Dermis microvascular lymphatic vessel endothelial cell (primary cell): ENCODE measurements at regions not wholly inside any gene's neighbourhood (a gene's known extent, or its start where the extent isn't known, plus 50 kb on each side); places are given as distances from the start of the nearest gene placed in this dataset.
"Not testable (repeated sequence)": the region's sequence is repeated elsewhere in the genome, so short reads cannot be mapped to it uniquely, and the experiment has no call there.

ENCODE experiments used
- DNase-seq, 2 donors: peaks; one replicate each; pipeline versions ENCODE4 v3.0.0 to v3.0.0-alpha.2; 2010; ENCODE audit warnings: low read depth in 2 of 2

DNA sequence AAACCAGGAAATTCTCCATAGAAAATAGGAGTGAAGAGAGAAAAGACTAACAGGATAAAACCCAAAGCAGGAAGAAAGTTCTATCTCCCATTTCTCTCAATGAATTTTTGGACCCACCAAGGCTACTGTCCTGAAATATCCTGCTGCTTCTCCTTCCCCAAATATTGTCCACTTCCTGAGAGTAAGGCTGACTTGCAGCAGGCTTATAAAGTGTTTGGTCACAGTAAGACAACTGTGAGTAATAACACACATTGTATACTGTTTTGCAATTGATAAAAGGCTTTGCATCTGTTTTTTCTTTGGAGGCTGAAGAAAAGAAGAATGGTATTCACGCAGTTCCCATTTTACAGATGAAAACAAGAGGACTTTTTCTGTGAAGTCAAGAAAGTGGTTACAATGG lies 52.8 kb downstream of the FOXD4L6 start:
- not testable (repeated sequence) for DNase-seq

DNA sequence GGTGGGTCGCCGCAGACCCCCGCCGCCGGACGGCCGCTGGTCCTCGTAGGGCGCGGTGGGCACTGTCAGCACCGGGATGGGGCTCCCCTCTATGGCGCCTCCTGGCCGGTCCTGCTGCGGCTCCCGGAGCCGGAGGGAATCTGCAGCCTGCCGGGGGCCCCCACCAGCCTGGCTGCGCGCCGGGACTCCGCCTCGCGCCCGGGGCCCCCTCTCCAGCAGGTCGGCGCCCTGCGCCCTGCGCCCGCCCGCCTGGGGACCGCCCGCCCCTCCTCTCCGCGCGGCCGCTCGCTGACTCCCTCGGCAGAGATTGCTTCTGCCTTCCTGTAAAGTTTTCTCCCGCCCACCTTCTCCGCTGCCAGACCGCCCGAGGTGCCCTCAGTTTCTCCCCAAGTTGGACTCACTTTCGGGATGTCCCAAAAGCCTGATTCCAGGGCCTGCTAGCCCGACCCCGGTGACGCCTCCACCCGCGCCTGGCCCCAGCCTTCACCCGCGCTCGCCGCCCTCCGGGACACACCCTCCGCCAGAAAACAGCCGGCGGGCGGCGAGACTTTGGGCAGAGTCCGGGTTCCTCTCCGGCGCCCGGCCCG lies 54.0 kb downstream of the FOXD4L6 start:
- DNase-seq: peak in 1 of 2 donors; percentile 38

DNA sequence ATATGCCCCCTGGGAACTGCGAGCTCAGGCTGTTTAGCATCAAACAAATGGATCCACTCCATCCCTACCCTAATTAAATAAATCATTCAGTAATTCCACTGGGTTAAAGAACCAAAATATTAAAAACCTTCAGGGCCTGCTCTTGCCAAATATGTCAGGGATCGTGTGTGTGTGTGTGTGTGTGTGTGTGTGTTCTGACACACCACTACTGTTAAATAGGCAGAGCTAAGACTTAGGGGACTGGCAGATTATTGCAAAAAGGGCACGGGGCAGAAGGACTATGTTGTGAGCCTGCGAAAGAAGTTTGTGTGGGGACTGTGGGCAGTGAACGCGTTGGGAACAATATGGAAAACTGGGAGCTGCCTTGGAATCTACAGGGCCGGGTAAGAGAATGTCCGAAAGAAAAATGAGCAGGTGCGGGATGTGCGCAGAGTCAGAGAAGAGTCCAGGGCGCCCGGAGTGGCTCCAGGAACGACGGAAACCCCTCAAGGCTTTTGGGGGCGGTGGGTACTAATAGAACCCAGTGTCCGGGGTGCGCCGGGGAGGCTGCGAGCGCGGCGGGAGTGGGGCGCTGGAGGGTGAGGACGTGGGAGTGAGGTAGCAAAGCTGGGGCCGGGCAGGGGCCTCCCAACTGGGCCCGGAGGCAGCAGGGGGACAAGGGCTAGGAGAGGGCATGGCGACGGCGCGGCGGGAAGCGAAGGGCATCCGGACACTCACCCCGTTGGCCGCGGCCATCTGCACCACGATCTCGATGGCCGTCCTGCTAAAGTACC lies 54.8 kb downstream of the FOXD4L6 start:
- DNase-seq: peak in 1 of 2 donors; percentile 9

DNA sequence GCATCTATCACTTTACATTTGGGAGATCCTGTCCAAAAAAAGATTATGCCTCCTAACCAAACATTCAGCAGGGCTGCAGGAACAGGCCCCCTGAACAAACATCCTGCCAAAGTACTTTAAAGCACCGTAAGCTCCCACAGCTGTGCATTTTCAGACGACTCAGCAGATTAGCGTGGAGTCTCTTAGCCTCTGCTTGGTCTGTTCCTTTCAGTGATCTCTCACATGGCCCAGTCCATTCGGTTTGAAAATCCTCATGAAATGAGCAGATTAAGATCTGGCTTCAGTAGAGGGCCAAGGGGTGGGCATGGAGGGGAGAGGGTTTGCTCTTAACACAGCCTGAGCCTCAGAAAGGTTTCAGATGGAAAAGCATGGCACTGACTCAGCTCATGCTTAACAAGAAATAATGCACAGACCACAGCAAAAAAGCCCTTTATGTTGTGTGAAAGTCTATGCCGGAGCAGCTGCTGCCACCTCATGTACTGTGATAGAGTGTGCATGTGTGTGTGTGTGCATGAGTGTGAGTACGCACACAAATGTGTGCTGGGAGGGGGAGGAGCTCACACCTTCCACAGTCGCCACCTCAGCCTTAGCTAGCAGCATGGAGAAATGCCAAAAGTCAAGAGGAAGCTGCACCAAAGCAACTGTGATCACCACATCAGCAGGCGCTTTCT lies 64.2 kb downstream of the FOXD4L6 start:
- peak; percentile 29 to 65 for DNase-seq

DNA sequence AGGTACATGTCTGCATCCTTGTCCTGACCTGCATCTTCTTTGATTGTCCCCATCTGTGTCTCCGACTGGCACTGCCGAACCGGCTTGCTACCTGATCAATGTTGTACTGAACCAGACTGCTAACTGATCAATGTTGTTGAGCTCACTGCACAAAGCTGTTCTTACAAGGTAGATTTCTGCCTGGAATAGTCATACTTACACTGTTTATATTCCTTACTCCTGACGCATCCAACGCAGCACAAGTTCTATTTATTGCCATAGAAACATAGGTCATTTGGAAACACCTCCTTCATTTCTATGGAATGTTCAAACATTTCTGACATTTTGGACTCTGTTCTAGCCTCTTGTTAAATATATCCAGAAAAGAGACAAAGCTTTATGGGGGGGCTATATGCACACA lies 65.2 kb downstream of the FOXD4L6 start:
- DNase-seq: not testable (repeated sequence)

DNA sequence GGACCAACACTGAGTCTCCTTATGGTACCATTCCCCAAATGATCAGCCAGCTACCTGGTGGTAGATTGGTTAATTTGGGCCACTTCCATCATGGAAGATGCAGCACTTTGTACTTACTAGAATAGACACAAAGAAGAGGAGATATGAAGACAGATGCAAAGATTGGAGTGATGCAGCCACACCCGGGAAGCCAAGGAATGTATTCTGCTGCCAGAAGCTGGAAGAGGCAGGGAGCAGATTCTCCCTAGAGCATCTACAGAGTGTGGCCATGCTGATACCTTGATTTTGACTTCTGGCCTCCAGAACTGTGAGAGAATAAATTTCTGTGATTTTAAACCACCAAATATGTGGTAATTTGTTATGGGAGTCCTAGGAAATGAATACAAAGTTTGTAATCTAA lies 68.9 kb downstream of the FOXD4L6 start:
- not testable (repeated sequence) for DNase-seq

DNA sequence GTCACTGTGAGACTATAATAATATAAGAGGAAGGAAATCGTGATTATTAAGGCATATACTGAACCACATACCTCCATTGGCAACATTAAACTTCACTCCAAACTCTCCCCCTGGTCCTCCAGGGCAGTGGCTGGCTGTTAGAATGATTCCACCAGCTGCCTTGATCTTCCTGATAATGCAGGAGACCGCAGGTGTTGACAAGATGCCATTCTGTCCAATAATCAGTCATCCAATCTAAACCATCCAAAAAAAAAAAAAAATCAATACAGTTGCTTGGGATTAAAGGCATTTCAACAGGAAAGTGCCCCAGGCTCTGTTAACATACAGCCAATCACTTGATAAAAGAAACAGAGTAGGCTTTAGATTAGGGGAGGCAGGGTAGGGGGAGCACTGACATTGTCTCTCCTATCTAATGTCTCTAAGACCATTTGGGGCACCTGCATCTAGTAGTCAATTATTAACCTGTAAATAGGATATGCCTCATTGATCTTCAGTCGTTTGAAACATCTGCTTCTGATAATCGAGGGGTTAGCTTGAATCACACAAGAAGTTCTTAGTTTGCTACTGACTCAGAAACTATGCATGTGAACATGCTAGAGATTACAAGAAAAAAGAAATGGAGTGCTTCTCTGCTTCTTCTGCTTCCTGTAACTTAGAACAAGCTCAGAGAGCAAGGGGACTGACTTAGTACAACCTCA lies 74.7 kb downstream of the FOXD4L6 start:
- DNase-seq: not testable (repeated sequence)

DNA sequence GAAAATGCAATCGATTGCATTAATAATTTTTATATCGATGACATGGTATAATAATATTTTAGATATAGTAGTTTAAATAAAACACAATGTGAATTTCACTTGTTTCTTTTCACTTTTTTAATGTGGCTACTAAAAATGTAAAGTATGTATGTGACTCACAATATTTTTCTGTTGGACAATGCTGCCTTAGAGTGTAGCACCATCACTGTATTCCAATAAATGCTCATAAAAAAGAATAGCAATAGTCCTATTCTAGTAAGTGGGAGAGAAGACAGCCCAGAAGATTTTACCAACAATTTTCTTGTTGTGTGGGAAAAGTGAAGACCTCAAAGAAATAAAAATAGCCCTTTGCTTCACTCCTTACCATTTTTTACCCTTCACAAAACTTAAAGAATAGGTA lies 79.8 kb downstream of the FOXD4L6 start:
- DNase-seq: not testable (repeated sequence)

DNA sequence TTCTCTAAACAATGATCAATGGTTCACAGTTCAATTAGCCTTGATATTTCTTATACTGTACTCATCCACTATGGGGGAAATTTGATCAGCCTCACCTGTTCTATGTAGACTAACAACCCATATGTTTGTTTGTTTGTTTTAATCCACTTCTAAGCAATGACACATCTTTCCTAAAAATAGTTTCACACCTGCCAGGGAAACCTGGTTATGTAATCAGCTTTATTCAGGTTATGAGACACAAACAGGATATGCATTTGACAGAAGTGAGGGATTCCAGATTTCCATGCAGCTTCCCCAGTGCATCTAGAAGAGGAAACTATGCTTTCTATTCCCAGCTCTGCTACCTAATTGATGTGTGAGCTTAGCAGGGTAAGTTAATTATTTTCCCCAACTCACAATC lies 80.7 kb downstream of the FOXD4L6 start:
- DNase-seq: not testable (repeated sequence)

DNA sequence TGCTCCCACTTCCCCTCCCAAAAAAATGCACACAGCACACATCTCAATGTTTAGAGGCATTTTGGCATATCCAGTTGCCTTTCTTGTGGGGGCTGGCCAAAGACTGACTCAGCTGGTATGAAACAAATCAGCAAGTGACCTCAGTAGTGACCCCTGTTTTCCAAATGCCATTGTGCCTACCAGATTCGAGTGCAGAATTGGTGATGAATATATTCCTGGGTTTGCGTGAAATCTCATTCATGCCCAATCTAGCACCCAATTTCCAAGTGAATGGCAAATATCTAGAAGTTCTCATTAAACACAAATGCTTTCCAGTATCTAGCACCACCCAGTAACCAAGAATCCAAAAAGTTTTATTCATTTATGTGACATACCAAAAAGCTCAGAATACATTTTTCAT lies 83.6 kb downstream of the FOXD4L6 start:
- not testable (repeated sequence) for DNase-seq

DNA sequence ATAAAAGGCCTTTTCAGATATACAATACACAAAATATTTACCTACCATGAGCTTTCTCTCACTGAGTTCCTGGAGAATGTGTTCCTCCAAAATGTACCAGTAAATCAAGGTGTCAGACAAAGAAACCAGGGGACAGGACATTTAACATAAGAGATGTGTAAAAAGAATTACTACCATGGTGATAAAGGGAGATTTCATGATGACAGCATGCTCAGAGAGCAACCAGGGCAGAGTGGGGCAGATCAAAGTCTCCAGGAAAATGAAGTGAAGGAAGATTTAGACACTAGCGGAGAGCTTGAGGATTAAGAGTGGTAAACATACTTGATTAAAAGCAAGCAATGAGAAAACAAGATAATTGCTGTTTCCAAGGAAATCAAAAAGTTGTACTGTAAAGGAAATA lies 85.0 kb downstream of the FOXD4L6 start:
- not testable (repeated sequence) for DNase-seq

DNA sequence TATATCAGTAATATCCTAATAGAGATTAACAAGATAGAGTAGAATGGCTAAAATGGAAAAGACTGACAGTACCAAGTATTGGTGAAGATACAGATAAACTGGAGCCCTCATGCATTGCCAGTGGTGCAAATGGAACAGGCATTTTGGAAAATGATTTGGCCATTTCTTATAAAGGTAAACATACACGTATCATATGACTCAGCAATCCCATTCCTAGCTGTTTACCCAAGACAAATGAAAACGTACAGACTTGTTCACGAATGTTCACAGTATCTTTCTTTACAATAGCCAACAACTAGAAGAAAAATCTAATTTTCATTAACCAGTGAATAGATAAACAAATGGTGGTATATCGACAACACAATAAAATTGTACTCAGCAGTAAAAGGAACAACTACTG lies 86.4 kb downstream of the FOXD4L6 start:
- DNase-seq: not testable (repeated sequence)

DNA sequence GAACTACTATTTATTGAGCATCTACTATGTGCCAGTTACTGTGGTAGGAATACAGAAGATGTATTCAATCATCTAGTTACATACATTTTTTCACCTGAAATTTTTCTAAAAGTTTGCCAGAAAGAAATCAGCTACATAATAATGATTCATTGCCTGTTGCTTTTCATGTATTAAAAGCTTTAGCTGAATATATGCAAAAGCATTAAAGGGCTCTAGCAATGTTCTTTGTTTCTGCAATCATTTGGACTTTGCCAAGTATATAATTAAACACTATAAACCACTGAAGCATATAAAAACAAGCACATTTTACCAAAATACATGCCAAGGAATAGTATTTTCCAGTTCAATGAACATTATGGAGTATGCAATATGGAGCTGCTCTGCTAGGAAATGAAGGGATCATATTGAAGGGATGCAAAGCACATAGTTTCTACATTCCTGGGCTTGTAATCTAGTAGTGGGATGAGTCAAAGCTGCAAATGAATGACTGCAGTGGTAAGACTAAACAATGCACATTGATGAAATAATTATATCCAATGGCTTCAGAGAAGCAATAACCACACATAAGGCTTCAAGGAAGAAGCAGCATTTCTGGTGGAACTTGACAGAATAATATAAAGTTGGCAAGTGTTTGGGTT lies 87.7 kb downstream of the FOXD4L6 start:
- DNase-seq: not testable (repeated sequence)

DNA sequence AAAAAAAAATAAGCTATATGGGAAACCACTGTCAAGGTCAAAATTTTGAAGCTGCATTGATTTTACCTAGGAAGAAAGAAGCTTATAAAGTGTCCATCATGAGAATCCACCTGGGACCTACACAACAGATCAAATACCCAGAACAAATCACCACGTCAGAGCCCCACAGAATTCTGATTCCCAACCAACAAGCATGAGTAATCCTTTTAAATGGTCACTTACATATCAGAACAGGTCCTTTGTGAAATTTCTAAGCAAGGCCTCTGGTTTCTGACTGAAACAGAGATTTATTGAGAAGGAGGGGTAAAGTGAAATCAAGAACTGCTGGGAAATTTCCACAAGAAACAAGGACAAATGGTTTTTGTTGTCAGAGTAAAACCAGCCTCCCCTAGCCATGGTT lies 93.2 kb downstream of the FOXD4L6 start:
- not testable (repeated sequence) for DNase-seq

DNA sequence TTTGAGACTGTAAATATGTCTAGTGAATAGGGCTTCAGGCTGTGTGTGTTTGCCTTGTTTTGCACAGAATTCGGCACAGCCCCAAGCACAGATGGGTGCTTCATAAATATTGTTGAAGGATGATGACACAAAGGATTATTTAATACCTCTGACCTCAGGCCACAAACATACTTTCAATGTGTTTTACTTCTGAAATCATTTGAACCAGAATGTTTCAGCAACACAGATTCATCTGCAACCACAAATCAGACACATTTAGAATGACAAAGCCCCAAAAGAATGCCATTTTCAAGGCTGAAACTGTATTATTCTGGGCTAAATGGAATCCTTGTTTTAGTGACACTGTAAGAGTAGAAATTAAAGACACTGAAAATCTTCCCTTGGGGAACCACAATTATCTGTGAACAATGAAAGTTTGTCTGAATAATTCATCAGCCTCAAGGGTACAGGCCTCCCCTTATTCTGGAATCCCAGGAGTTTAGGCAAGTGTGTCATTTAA lies 93.7 kb downstream of the FOXD4L6 start:
- DNase-seq: not testable (repeated sequence)

DNA sequence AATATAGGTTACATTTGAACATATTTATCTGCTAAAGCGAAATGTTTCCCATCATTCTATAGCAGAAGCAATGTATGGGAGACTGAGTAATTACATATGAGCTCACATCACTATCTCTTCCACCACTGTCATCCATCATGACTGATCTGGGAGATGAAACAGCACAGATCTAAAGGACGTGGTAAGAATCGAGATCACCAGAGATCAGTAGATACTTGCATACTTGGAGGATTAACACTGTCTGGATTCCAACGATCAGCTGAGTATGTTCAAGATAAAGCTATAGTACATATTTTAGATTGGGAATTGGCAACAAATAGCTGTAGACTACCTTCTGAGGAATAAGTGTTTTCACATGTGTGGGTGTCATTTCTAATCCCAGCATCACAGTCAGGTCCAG lies 94.6 kb downstream of the FOXD4L6 start:
- not testable (repeated sequence) for DNase-seq

DNA sequence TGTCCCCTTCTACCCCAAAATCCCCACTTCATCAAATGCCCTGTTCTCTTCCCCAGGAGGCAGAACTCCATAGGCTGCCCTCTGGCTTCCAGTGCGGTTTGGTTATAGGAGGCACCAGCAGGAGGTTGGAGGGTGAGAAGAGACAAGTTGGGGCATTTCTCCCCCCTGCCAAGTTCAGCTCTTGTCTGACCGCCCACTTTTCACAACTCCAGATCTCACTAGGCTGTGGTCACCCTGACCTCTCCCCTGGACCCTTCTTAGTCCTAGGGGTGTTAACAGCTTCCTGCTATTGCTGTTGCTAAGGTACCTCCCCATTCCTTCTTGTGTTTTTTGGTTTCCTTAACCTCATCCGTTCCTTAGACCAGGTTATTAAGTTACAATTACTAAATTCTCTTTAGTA lies 95.1 kb downstream of the FOXD4L6 start:
- not testable (repeated sequence) for DNase-seq

DNA sequence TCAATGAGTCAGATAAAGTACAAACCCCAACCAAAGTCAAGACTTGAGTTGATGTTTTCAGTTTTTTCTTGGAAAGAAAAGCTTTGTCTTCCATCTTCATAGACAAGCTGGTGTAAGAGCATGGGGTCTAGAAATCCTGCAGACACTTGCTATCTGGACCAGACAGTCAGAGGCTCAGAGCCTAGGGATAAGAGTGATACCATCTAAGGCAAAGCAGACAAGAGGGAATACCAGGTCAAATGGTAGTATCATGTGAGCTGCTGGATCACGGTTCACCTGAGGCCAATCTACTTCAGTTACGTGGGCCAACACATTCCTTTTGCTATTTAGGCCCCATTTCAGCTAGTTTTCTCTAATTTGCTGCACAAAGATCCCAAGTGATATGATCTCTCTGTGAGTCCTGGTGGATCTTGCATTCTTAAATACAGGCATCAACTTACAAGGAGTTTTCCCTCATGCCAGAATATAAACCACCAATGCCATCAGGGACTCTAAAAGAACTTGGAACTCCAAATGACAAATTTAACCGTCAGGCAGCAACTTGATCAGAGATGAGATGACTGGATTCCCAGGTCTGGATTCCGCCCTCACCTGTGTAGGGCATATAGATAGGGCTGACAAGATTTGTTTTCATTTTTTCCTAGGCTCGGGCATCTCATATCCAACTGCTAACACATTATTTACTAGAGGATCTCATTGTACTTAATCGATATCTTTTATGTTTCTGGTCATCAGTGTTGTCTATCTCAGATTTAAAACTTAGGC lies 101.4 kb downstream of the FOXD4L6 start:
- DNase-seq: not testable (repeated sequence)

DNA sequence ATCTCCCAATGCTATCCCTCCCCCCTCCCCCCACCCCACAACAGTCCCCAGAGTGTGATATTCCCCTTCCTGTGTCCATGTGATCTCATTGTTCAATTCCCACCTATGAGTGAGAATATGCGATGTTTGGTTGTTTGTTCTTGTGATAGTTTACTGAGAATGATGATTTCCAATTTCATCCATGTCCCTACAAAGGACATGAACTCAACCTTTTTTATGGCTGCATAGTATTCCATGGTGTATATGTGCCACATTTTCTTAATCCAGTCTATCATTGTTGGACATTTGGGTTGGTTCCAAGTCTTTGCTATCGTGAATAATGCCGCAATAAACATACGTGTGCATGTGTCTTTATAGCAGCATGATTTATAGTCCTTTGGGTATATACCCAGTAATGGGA lies 106.1 kb downstream of the FOXD4L6 start:
- not testable (repeated sequence) for DNase-seq

DNA sequence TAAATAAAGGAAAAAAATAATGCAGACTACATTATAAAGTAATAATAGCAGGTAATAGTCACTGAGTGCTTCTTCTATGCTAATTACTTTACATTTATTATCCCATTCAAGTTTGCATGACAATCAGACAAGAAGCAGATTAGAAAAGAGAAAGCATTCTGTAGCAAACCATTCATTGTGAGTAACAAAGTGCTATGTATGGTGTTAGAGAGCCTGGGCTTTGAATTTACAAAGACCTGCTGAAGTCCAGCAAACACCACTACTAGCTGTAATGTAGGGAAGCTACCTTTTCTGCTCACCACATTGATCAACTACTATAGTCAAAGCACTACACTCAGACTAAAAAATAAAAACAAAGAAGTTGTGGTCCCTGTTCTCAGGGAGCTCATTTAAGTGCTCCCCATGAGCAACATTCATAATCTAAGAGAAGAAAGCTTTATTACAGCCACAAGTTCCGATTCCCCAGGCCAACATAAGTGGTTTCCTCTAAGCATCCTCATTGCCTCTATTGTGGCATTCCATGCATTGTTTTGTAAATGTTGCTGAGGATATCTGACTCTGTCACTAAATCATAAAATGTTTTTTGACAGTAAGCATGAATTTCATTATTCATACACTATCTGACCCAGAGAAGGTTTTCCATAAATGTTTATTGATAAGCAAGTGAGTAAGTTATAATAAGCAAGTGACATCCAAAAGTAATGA lies 108.5 kb downstream of the FOXD4L6 start:
- peak; percentile 4 to 54 for DNase-seq
